ENCODE measurements at regions not wholly inside any gene's neighbourhood (a gene's known extent, or its start where the extent isn't known, plus 50 kb on each side); places are given as distances from the start of the nearest gene placed in this dataset.

GRCh38 chr15:72866866-72867616 is 83.5 kb upstream of the ADPGK start:
- Mint-ChIP-seq H3K9me3 (no peaks in the 10 kb centered on the region), H3K4me1 (no peaks in the 10 kb centered on the region), H3K27me3 (peaks cover 15% of the 10 kb centered on the region), H3K36me3 (ENCODE audit: low read depth) (no peaks in the 10 kb centered on the region), H3K4me3 (no peak overlapping the region), H3K27ac (no peak overlapping the region)
- ATAC-seq (ENCODE audit: low read depth) (no peak), DNase-seq (no peak)
- TF ChIP-seq CTCF (IDR thresholded peaks at IDR 0.05): no peak
- intact Hi-C loops (cut with micrococcal nuclease): no loop called here
- ChIA-PET POLR2A (no interaction called here), CTCF (no interaction called here)

GRCh38 chr15:72866182-72866581 is 82.6 kb upstream of the ADPGK start:
- POLR2A ChIA-PET: no interaction called here
- no peak for TF ChIP-seq CTCF (IDR thresholded peaks at IDR 0.05)
- no peak overlapping the region for H3K27ac Mint-ChIP-seq
- intact Hi-C loops (cut with micrococcal nuclease): no loop called here
- CTCF ChIA-PET: no interaction called here
- H3K4me3 Mint-ChIP-seq: no peak overlapping the region
- DNase-seq (no peak), ATAC-seq (ENCODE audit: low read depth) (no peak)
- no peaks in the 10 kb centered on the region for H3K9me3 Mint-ChIP-seq
- H3K4me1 Mint-ChIP-seq: no peaks in the 10 kb centered on the region
- no peaks in the 10 kb centered on the region for H3K36me3 Mint-ChIP-seq (ENCODE audit: low read depth)
- peaks cover 17% of the 10 kb centered on the region for H3K27me3 Mint-ChIP-seq

GRCh38 chr15:72865486-72865885 is 81.9 kb upstream of the ADPGK start:
- no peak for ATAC-seq (ENCODE audit: low read depth)
- Mint-ChIP-seq H3K4me3 (no peak overlapping the region), H3K27me3 (peaks cover 21% of the 10 kb centered on the region), H3K36me3 (ENCODE audit: low read depth) (no peaks in the 10 kb centered on the region), H3K27ac (no peak overlapping the region), H3K4me1 (no peaks in the 10 kb centered on the region), H3K9me3 (no peaks in the 10 kb centered on the region)
- no peak for DNase-seq
- intact Hi-C loops (cut with micrococcal nuclease): no loop called here
- ChIA-PET CTCF (no interaction called here), POLR2A (no interaction called here)
- TF ChIP-seq CTCF (IDR thresholded peaks at IDR 0.05): no peak

- no peak for DNase-seq
- H3K27me3 Mint-ChIP-seq: peaks cover 21% of the 10 kb centered on the region
- intact Hi-C loops (cut with micrococcal nuclease): no loop called here
- ATAC-seq (ENCODE audit: low read depth): no peak
- no peak overlapping the region for H3K27ac Mint-ChIP-seq
- no peaks in the 10 kb centered on the region for H3K9me3 Mint-ChIP-seq
- ChIA-PET CTCF (no interaction called here), POLR2A (no interaction called here)
- no peak overlapping the region for H3K4me3 Mint-ChIP-seq
- H3K36me3 Mint-ChIP-seq (ENCODE audit: low read depth): no peaks in the 10 kb centered on the region
- H3K4me1 Mint-ChIP-seq: no peaks in the 10 kb centered on the region
- no peak for TF ChIP-seq CTCF (IDR thresholded peaks at IDR 0.05)
Measured at GRCh38 chr15:72864681-72865080, 81.1 kb upstream of the ADPGK start.

GRCh38 chr15:72861354-72861910 is 77.9 kb upstream of the ADPGK start:
- Mint-ChIP-seq H3K27me3 (peaks cover 18% of the 10 kb centered on the region), H3K9me3 (no peaks in the 10 kb centered on the region), H3K36me3 (ENCODE audit: low read depth) (no peaks in the 10 kb centered on the region), H3K4me3 (no peak overlapping the region), H3K4me1 (no peaks in the 10 kb centered on the region), H3K27ac (no peak overlapping the region)
- no peak for TF ChIP-seq CTCF (IDR thresholded peaks at IDR 0.05)
- CTCF ChIA-PET: no interaction called here
- intact Hi-C loops (cut with micrococcal nuclease): no loop called here
- POLR2A ChIA-PET: no interaction called here
- ATAC-seq (ENCODE audit: low read depth) (no peak), DNase-seq (no peak)
